CD4-positive, alpha-beta T cell (primary cell): ENCODE measurements at regions not wholly inside any gene's neighbourhood (a gene's known extent, or its start where the extent isn't known, plus 50 kb on each side); places are given as distances from the start of the nearest gene placed in this dataset.

Experiments
- ATAC-seq: fragments of 200-7000 bp; cut with Tn5 transposase; one replicate; pipeline ENCODE4 v1.10.0; 2022; ENCODE audit warnings: mild to moderate bottlenecking; ENCODE audit not compliant: poor library complexity
- CTCF ChIA-PET: fragments of 350-600 bp; sonication (Branson Sonifier 250); formaldehyde crosslinking; loops from one replicate; lab custom pipeline; 2021; ENCODE audit warnings: antibody characterized with exemption, inconsistent platforms; lab: Charles Lee
- POLR2A ChIA-PET: fragments of 350-600 bp; sonication (Branson Sonifier 250); formaldehyde crosslinking; loops from one replicate; lab custom pipeline; 2021; ENCODE audit warnings: antibody characterized with exemption, inconsistent platforms; lab: Charles Lee
- DNase-seq, 14 experiments: peaks; one replicate each; pipeline ENCODE4 v3.0.0-alpha.2; 2013 to 2020; ENCODE audit warnings: mixed read lengths in 2 of 14
- H3K27ac ChIP-seq, 2 donors: one replicate each; pipeline versions ENCODE4 v1.5.1 to v1.7.0; 2013; ENCODE audit warnings: low read length in 2 of 2, low read depth in 1 of 2, mild to moderate bottlenecking in 1 of 2
- H3K27me3 ChIP-seq, 2 experiments: 1 replicate in 1 of 2; 2 replicates in 1 of 2; pipeline versions ENCODE4 v1.6.1 to v1.7.0; 2013; ENCODE audit warnings: low read length in 2 of 2, control low read depth in 1 of 2, mild to moderate bottlenecking in 1 of 2, moderate library complexity in 1 of 2; ENCODE audit not compliant: insufficient read depth in 2 of 2, control insufficient read depth in 1 of 2
- H3K36me3 ChIP-seq: one replicate; pipeline ENCODE4 v1.6.1; 2013; ENCODE audit warnings: low read length, control low read depth; ENCODE audit not compliant: insufficient read depth
- H3K4me1 ChIP-seq: one replicate; pipeline ENCODE4 v1.6.1; 2013; ENCODE audit warnings: low read length, control low read depth; ENCODE audit not compliant: insufficient read depth
- H3K4me3 ChIP-seq: one replicate; pipeline ENCODE4 v1.5.1; 2013; ENCODE audit warnings: mild to moderate bottlenecking, low read length, moderate library complexity
- H3K9me3 ChIP-seq, 2 experiments: 1 replicate in 1 of 2; 2 replicates in 1 of 2; pipeline versions ENCODE4 v1.6.1 to v1.7.0; 2013; ENCODE audit warnings: low read length in 2 of 2, mild to moderate bottlenecking in 2 of 2, control low read depth in 1 of 2, moderate library complexity in 1 of 2; ENCODE audit not compliant: control insufficient read depth in 1 of 2, insufficient read depth in 1 of 2
- H3K27ac Mint-ChIP-seq: one replicate; pipeline ENCODE4 v1.8.0; 2020; ENCODE audit warnings: mixed read lengths
- H3K27me3 Mint-ChIP-seq: one replicate; pipeline ENCODE4 v1.8.0; 2021; ENCODE audit warnings: mixed read lengths
- H3K36me3 Mint-ChIP-seq: one replicate; pipeline ENCODE4 v1.8.0; 2021; ENCODE audit warnings: low read depth, mixed read lengths
- H3K4me1 Mint-ChIP-seq: one replicate; pipeline ENCODE4 v1.8.0; 2021; ENCODE audit warnings: low read depth, mixed read lengths
- H3K4me3 Mint-ChIP-seq: one replicate; pipeline ENCODE4 v1.8.0; 2020; ENCODE audit warnings: mild to moderate bottlenecking, mixed read lengths
- H3K9me3 Mint-ChIP-seq: one replicate; pipeline ENCODE4 v1.8.0; 2020; ENCODE audit warnings: mixed read lengths
- CTCF ChIP-seq: fragments of 200-600 bp; IDR thresholded peaks from one replicate; pipeline ENCODE4 v1.8.0; 2022; ENCODE audit warnings: antibody characterized with exemption, mild to moderate bottlenecking
- intact Hi-C, 2 experiments: fragments of 100-400 bp; cut with DNase I in 1 of 2; cut with micrococcal nuclease in 1 of 2; formaldehyde crosslinking; loops; one replicate each; pipeline versions ENCODE4 v1.15.1 to v1.9.0; 2023 to 2025; cut with DNase I, micrococcal nuclease

GRCh38 chr3:67291287-67292252, 293.5 kb downstream of the KBTBD8 start:
- CTCF ChIA-PET: no interaction called here
- H3K36me3 Mint-ChIP-seq: no peaks in the 10 kb centered on the region
- H3K4me1 ChIP-seq: no peaks in the 10 kb centered on the region
- H3K9me3 ChIP-seq: no peaks in the 10 kb centered on the region
- no peaks in the 10 kb centered on the region for H3K4me1 Mint-ChIP-seq
- POLR2A ChIA-PET: no interaction called here
- no peak overlapping the region for H3K4me3 ChIP-seq
- no peak overlapping the region for H3K4me3 Mint-ChIP-seq
- no peaks in the 10 kb centered on the region for H3K9me3 Mint-ChIP-seq
- no peaks in the 10 kb centered on the region for H3K36me3 ChIP-seq
- no peaks in the 10 kb centered on the region for H3K27me3 ChIP-seq
- DNase-seq (no peak), ATAC-seq (no peak)
- H3K27ac Mint-ChIP-seq: no peak overlapping the region
- H3K27me3 Mint-ChIP-seq: no peaks in the 10 kb centered on the region
- no peak for TF ChIP-seq CTCF
- no peak overlapping the region for H3K27ac ChIP-seq
- intact Hi-C loops: no loop called here

- no peaks in the 10 kb centered on the region for H3K9me3 Mint-ChIP-seq
- no peak overlapping the region for H3K27ac Mint-ChIP-seq
- DNase-seq (no peak), ATAC-seq (no peak)
- no peak for TF ChIP-seq CTCF
- ChIA-PET POLR2A (no interaction called here), CTCF (no interaction called here)
- intact Hi-C loops: no loop called here
- no peaks in the 10 kb centered on the region for H3K36me3 Mint-ChIP-seq
- no peaks in the 10 kb centered on the region for H3K27me3 Mint-ChIP-seq
- Histone ChIP-seq H3K36me3 (no peaks in the 10 kb centered on the region), H3K27ac (no peak overlapping the region), H3K4me3 (no peak overlapping the region), H3K4me1 (no peaks in the 10 kb centered on the region), H3K9me3 (no peaks in the 10 kb centered on the region), H3K27me3 (no peaks in the 10 kb centered on the region)
- no peaks in the 10 kb centered on the region for H3K4me1 Mint-ChIP-seq
- H3K4me3 Mint-ChIP-seq: no peak overlapping the region
These were observed 294.4 kb downstream of the KBTBD8 start for GRCh38 chr3:67292356-67293121.

- Histone ChIP-seq H3K4me1 (no peaks in the 10 kb centered on the region), H3K27ac (no peak overlapping the region), H3K4me3 (no peak overlapping the region), H3K27me3 (no peaks in the 10 kb centered on the region), H3K9me3 (no peaks in the 10 kb centered on the region), H3K36me3 (no peaks in the 10 kb centered on the region)
- no peak for TF ChIP-seq CTCF
- Mint-ChIP-seq H3K36me3 (no peaks in the 10 kb centered on the region), H3K4me3 (no peak overlapping the region), H3K27ac (no peak overlapping the region), H3K9me3 (no peaks in the 10 kb centered on the region), H3K27me3 (no peaks in the 10 kb centered on the region), H3K4me1 (no peaks in the 10 kb centered on the region)
- CTCF ChIA-PET: no interaction called here
- no peak for ATAC-seq
- POLR2A ChIA-PET: no interaction called here
- intact Hi-C loops: no loop called here
- DNase-seq: no peak
These were observed 296.2 kb downstream of the KBTBD8 start for GRCh38 chr3:67294341-67294740.
